Activated naive CD4-positive, alpha-beta T cell treated with Interleukin-2 at 50 U/mL for 16 hours (primary cell): ENCODE measurements at regions not wholly inside any gene's neighbourhood (a gene's known extent, or its start where the extent isn't known, plus 50 kb on each side); places are given as distances from the start of the nearest gene placed in this dataset.

ENCODE experiments used
- DNase-seq: peaks from one replicate; pipeline ENCODE4 v3.0.0-alpha.2; 2020

GRCh38 chr5:62692946-62693713, 114.5 kb downstream of the LRRC70 start:
- no peak for DNase-seq

DNA sequence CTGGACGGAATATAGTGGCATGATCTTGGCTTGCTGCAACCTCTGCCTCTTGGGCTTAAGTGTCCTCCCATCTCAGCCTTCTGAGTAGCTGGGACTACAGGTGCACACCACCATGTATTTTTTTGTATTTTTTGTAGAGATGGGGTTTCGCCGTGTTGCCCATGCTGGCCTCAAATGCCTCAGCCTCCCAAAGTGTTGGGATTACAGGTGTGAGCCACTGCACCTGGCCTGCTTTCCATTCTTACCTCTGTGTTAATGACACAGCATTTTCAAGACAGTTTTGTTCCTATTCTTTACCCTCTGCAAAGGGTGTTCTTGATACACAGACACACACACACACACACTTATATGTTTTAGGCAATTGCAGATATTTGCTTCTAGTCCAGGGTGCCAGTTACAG, 113.3 kb downstream of the LRRC70 start:
- DNase-seq, result no peak

- no peak for DNase-seq
These were observed 111.8 kb downstream of the LRRC70 start for GRCh38 chr5:62690421-62690820.

DNA sequence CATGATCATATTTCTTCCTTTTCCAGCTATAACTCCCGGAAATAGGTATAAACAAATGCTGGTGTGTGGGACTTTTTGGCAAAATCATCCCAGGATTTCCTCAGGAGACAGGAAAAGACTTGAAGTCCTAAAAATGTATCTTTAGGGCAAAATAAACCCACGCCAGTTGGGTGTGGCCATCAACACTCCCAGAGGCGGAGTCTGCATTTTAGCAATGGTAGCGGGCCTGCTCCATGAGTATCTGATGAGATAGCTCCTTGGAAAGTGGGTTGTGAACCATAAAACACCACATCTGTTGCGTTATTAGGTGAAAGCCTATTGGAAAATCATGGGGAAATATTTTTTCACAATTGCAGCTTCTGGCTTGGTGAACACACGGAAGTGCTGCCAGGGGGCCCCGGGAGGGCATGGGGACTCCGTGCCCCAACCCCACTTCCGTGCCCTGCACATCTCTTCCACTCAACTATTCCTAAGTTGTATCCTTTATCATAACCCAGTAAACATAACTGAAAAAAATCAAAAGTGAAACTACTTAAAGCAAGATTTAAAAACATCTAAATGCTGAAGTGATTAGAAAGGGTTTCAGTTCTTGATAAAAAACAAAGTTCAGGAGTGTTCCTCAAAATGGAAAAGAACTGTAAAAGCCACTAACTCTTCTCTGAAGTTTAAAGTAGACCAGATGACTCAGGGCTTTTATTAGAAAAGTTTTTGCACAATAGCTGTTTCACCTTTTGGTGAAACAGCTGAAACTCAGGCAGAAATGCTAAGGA, 111.2 kb downstream of the LRRC70 start:
- DNase-seq, result no peak

- no peak for DNase-seq
These were observed 108.1 kb downstream of the LRRC70 start for GRCh38 chr5:62686692-62687091.

- DNase-seq, result no peak
These were observed 106.6 kb downstream of the LRRC70 start for GRCh38 chr5:62685221-62685620.

DNA sequence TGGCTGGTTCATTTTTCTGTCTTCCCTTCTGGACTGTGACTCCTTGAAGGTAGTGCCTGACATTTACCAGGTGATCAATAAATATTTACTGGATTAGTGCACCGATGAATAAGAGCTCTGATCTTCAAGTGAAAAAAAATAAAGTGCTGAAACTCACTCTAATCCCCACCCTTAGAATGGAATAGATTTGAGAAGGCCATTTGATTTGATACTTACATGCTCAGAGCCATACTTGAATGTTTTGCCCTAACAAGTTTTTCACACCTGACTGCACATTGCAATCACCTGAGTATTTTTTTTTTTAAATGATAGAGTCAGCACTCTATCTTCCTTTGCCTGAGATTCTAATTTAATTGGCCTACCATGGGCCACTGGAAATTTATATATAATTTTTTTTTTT, 105.7 kb downstream of the LRRC70 start:
- no peak for DNase-seq

- no peak for DNase-seq
These were observed 103.4 kb downstream of the LRRC70 start for GRCh38 chr5:62682059-62682458.

GRCh38 chr5:62681117-62681850, 102.7 kb downstream of the LRRC70 start:
- no peak for DNase-seq

DNA sequence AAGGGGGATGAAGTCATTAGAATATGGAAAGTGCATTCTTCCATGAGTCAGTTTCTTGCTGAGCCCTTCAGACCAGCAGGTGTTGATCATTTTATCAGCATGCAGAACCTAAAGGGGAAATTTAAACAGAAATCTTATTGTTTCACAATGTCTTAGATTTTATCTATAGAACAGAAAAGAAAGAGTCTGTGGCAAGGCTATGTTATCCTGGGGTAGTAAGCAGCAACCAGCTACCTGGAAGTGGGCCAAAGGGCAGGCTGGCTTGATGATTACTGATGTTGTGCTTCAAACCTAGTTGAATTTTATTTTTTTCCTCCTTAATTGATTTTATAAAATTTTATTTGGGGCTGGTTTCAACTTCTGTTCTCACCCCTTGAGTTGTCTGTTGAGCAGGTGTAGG, 101.5 kb downstream of the LRRC70 start:
- DNase-seq, result no peak
